Mucosa of descending colon (tissue), 3 donors: ENCODE measurements at regions not wholly inside any gene's neighbourhood (a gene's known extent, or its start where the extent isn't known, plus 50 kb on each side); places are given as distances from the start of the nearest gene placed in this dataset.

Source experiments
- ATAC-seq: fragments of 200-7000 bp; cut with Tn5 transposase; one replicate; pipeline ENCODE4 v1.9.1; 2020; ENCODE audit warnings: mild to moderate bottlenecking, moderate library complexity
- DNase-seq, 3 donors: peaks; one replicate each; pipeline ENCODE4 v3.0.0-alpha.2; 2020
- H3K36me3 ChIP-seq: fragments of 200-600 bp; one replicate; pipeline ENCODE4 v1.8.0; 2021; ENCODE audit warnings: low read depth, mild to moderate bottlenecking
- H3K4me1 ChIP-seq: fragments of 200-600 bp; one replicate; pipeline ENCODE4 v1.8.0; 2021; ENCODE audit warnings: low read depth, mild to moderate bottlenecking
- H3K4me3 ChIP-seq: fragments of 200-600 bp; one replicate; pipeline ENCODE4 v1.8.0; 2021; ENCODE audit warnings: mild to moderate bottlenecking
- H3K9me3 ChIP-seq: fragments of 200-600 bp; one replicate; pipeline ENCODE4 v1.8.0; 2021; ENCODE audit warnings: mild to moderate bottlenecking
- intact Hi-C, 2 donors: fragments of 100-400 bp; cut with DNase I in 1 of 2; cut with micrococcal nuclease in 1 of 2; formaldehyde crosslinking; loops; one replicate each; pipeline versions ENCODE4 v1.11.0 to v1.11.1; 2022; cut with DNase I, micrococcal nuclease
- TF ChIP-seq, protein P1 (sequence below): fragments of 200-600 bp; IDR thresholded peaks from one replicate; pipeline ENCODE4 v1.8.0; 2022; ENCODE audit warnings: antibody characterized with exemption, mild to moderate bottlenecking
- donor health status: DM: no; HTN: no; CAD: no; lungs with moderate emphysema.
- donor health status: DM: no; HTN: no; CAD: no.
- donor health status: DM: no; HTN: yes; CAD: no.

DNA sequence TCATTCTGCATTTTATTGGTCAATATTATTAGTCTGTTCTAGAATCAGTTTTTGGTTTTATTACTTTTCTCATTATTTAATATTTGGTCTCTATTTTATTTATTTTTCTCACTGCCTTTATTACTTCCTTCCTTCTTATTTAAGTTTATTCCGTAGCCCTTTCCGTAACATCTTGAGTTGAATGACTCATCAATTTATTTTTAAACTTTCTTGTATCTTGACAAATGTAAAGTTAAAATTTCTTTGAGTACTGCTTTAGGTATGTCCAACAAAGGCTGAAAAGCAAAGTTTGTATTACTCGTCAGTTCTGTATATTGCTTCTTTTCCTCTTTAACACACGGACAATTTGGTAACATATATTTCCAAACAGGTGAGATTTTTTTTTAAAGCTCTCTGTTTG lies 192.0 kb downstream of the CD109 start:
- Histone ChIP-seq H3K36me3 (no peaks in the 10 kb centered on the region), H3K9me3 (no peaks in the 10 kb centered on the region), H3K4me1 (no peaks in the 10 kb centered on the region), H3K4me3 (no peak overlapping the region)
- no peak for DNase-seq
- no peak for ATAC-seq
- intact Hi-C loops: no loop called here
- TF ChIP-seq, protein P1, sequence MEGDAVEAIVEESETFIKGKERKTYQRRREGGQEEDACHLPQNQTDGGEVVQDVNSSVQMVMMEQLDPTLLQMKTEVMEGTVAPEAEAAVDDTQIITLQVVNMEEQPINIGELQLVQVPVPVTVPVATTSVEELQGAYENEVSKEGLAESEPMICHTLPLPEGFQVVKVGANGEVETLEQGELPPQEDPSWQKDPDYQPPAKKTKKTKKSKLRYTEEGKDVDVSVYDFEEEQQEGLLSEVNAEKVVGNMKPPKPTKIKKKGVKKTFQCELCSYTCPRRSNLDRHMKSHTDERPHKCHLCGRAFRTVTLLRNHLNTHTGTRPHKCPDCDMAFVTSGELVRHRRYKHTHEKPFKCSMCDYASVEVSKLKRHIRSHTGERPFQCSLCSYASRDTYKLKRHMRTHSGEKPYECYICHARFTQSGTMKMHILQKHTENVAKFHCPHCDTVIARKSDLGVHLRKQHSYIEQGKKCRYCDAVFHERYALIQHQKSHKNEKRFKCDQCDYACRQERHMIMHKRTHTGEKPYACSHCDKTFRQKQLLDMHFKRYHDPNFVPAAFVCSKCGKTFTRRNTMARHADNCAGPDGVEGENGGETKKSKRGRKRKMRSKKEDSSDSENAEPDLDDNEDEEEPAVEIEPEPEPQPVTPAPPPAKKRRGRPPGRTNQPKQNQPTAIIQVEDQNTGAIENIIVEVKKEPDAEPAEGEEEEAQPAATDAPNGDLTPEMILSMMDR: no peak

DNA sequence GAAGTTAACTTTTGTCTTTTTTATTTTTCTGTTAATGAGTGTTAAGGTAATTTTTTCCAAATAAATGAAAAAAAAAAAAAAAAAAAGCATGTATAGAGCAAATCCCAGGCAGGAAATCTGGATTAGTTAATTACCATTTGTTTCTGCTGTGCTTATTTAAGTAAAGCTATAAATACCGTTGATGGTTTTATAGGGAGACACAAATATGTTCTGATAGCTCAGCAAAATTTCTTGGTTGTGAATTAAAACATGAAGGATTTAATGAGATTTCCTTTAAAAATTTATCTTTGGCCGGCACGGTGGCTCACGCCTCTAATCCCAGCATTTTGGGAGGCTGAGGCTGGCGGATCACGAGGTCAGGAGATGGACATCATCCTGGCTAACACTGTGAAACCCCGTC lies 189.4 kb downstream of the CD109 start:
- no peak overlapping the region for H3K4me3 ChIP-seq
- H3K36me3 ChIP-seq: no peaks in the 10 kb centered on the region
- DNase-seq (no peak), ATAC-seq (no peak)
- H3K4me1 ChIP-seq: no peaks in the 10 kb centered on the region
- no peaks in the 10 kb centered on the region for H3K9me3 ChIP-seq
- TF ChIP-seq, protein P1: no peak
- intact Hi-C loops: no loop called here

DNA sequence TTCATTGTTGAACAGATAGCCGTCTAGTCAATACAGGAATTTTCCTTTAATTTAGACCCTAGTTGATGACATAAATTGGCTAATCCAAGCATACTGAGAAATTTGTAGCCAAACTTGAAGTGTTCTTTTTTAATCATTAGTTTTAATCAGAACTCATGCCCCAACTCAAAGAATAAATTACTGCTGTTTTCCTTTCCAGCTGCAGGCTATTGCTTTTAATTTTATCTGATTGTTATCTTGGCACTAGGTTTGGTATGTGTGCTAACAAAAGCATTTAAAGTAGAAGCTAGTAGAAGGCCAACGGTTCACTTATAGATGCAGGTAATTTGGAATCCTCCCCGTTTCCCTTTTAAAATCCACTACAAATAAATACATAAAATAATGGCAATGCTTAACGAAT lies 188.5 kb downstream of the CD109 start:
- Histone ChIP-seq H3K4me3 (no peak overlapping the region), H3K4me1 (no peaks in the 10 kb centered on the region), H3K36me3 (no peaks in the 10 kb centered on the region), H3K9me3 (no peaks in the 10 kb centered on the region)
- TF ChIP-seq, protein P1: no peak
- intact Hi-C loops: no loop called here
- DNase-seq: no peak
- ATAC-seq: no peak

GRCh38 chr6:73879501-73880293 lies 183.7 kb downstream of the CD109 start:
- ATAC-seq (no peak), DNase-seq (no peak)
- no peaks in the 10 kb centered on the region for H3K9me3 ChIP-seq
- no peak overlapping the region for H3K4me3 ChIP-seq
- no peaks in the 10 kb centered on the region for H3K4me1 ChIP-seq
- intact Hi-C loops: no loop called here
- TF ChIP-seq, protein P1: no peak
- no peaks in the 10 kb centered on the region for H3K36me3 ChIP-seq

DNA sequence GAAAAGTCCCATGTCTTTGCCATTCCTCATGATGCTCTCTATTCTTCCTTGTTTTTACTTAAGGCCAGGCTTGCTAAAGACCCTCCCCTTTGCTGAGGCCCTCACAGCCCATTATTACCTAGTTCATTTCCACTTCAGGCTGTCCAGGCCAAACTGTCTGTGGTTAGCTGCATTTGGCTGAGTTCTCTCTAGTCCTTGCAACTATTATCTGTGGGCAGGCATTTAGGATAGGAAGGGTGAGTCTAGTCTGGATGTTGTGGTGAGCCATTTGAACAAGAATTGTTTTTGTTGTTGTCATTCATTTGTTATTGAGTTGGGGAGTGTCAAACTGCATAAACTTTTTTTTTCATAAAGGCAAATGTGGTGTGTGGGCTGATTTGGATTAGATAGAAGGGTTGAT lies 182.4 kb downstream of the CD109 start:
- ATAC-seq (no peak), DNase-seq (no peak)
- intact Hi-C loops: no loop called here
- Histone ChIP-seq H3K36me3 (no peaks in the 10 kb centered on the region), H3K4me1 (no peaks in the 10 kb centered on the region), H3K4me3 (no peak overlapping the region), H3K9me3 (no peaks in the 10 kb centered on the region)
- TF ChIP-seq, protein P1: no peak
